Mesodermal cell (in vitro differentiated cells): ENCODE measurements at regions not wholly inside any gene's neighbourhood (a gene's known extent, or its start where the extent isn't known, plus 50 kb on each side); places are given as distances from the start of the nearest gene placed in this dataset.
"Not testable (repeated sequence)": the region's sequence is repeated elsewhere in the genome, so short reads cannot be mapped to it uniquely, and the experiment has no call there.

Experiments
- H3K27ac ChIP-seq: 2 replicates; pipeline ENCODE4 v1.7.0; 2013; ENCODE audit warnings: mild to moderate bottlenecking, low read depth, low read length, moderate library complexity; ENCODE audit not compliant: severe bottlenecking
- H3K36me3 ChIP-seq: 2 replicates; pipeline ENCODE4 v1.7.1; 2013; ENCODE audit warnings: mild to moderate bottlenecking, low read length, moderate library complexity; ENCODE audit not compliant: control insufficient read depth, insufficient read depth
- H3K4me1 ChIP-seq: one replicate; pipeline ENCODE4 v1.7.1; 2013; ENCODE audit warnings: mild to moderate bottlenecking, low read length; ENCODE audit not compliant: insufficient read depth, control insufficient read depth, poor library complexity, severe bottlenecking
- H3K4me3 ChIP-seq: 2 replicates; pipeline ENCODE4 v1.7.0; 2013; ENCODE audit warnings: low read length, control low read depth, mild to moderate bottlenecking; ENCODE audit not compliant: insufficient read depth, poor library complexity, severe bottlenecking; ENCODE audit errors: extremely low read depth
- H3K9me3 ChIP-seq: 2 replicates; pipeline ENCODE4 v1.7.1; 2013; ENCODE audit warnings: mild to moderate bottlenecking, low read length, moderate library complexity; ENCODE audit not compliant: control insufficient read depth
- WGBS, 2 experiments: methylation state at CpG; one replicate each; pipeline ENCODE4 v1.1.5; 2013; ENCODE audit warnings: missing lambda C conversion rate in 2 of 2; ENCODE audit not compliant: insufficient coverage in 2 of 2; 5-methylcytosine and 5-hydroxymethylcytosine counted together

- WGBS, 2 experiments: no CpG with 5 or more reads among the region's 1 CpG
- no peak overlapping the region for H3K27ac ChIP-seq
- H3K9me3 ChIP-seq: peaks cover 18% of the 10 kb centered on the region
- H3K36me3 ChIP-seq: no peaks in the 10 kb centered on the region
- H3K4me1 ChIP-seq: no peaks in the 10 kb centered on the region
- no peak overlapping the region for H3K4me3 ChIP-seq
These were observed 686.7 kb downstream of the NYAP2 start for GRCh38 chr2:226086190-226086589.

- H3K4me3 ChIP-seq, H3K36me3 ChIP-seq, H3K27ac ChIP-seq, H3K4me1 ChIP-seq: not testable (repeated sequence)
- peaks cover 18% of the 10 kb centered on the region for H3K9me3 ChIP-seq
These were observed 685.9 kb downstream of the NYAP2 start for GRCh38 chr2:226085425-226085824.

GRCh38 chr2:226080334-226080733, 680.8 kb downstream of the NYAP2 start:
- H3K27ac ChIP-seq: no peak overlapping the region
- H3K36me3 ChIP-seq: no peaks in the 10 kb centered on the region
- H3K4me1 ChIP-seq: peaks cover 8% of the 10 kb centered on the region
- H3K4me3 ChIP-seq: no peak overlapping the region
- peaks cover 9% of the 10 kb centered on the region for H3K9me3 ChIP-seq

- Histone ChIP-seq H3K36me3 (no peaks in the 10 kb centered on the region), H3K9me3 (peaks cover 7% of the 10 kb centered on the region), H3K4me3 (no peak overlapping the region), H3K27ac (no peak overlapping the region), H3K4me1 (peaks cover 8% of the 10 kb centered on the region)
These were observed 680.2 kb downstream of the NYAP2 start for GRCh38 chr2:226079671-226080181.

- H3K36me3 ChIP-seq: no peaks in the 10 kb centered on the region
- peaks cover 3% of the 10 kb centered on the region for H3K9me3 ChIP-seq
- no peak overlapping the region for H3K4me3 ChIP-seq
- peaks cover 8% of the 10 kb centered on the region for H3K4me1 ChIP-seq
- H3K27ac ChIP-seq: no peak overlapping the region
These were observed 679.7 kb downstream of the NYAP2 start for GRCh38 chr2:226079196-226079595.

- H3K36me3 ChIP-seq: no peaks in the 10 kb centered on the region
- peaks cover 8% of the 10 kb centered on the region for H3K4me1 ChIP-seq
- no peak overlapping the region for H3K4me3 ChIP-seq
- no peaks in the 10 kb centered on the region for H3K9me3 ChIP-seq
- H3K27ac ChIP-seq: no peak overlapping the region
These were observed 679.2 kb downstream of the NYAP2 start for GRCh38 chr2:226078666-226079065.

GRCh38 chr2:226077841-226078240, 678.3 kb downstream of the NYAP2 start:
- no peaks in the 10 kb centered on the region for H3K9me3 ChIP-seq
- H3K27ac ChIP-seq: no peak overlapping the region
- H3K4me1 ChIP-seq: peaks cover 8% of the 10 kb centered on the region
- H3K4me3 ChIP-seq: no peak overlapping the region
- no peaks in the 10 kb centered on the region for H3K36me3 ChIP-seq

GRCh38 chr2:226077031-226077430, 677.5 kb downstream of the NYAP2 start:
- Histone ChIP-seq H3K4me1 (peaks cover 8% of the 10 kb centered on the region), H3K27ac (no peak overlapping the region), H3K36me3 (no peaks in the 10 kb centered on the region), H3K4me3 (no peak overlapping the region), H3K9me3 (no peaks in the 10 kb centered on the region)

- Histone ChIP-seq H3K4me1 (peaks cover 8% of the 10 kb centered on the region), H3K9me3 (no peaks in the 10 kb centered on the region), H3K36me3 (no peaks in the 10 kb centered on the region), H3K27ac (no peak overlapping the region), H3K4me3 (no peak overlapping the region)
- WGBS, 2 experiments: no CpG with 5 or more reads among the region's 1 CpG
These were observed 677.0 kb downstream of the NYAP2 start for GRCh38 chr2:226076529-226076928.

- no peak overlapping the region for H3K4me3 ChIP-seq
- peaks cover 4% of the 10 kb centered on the region for H3K4me1 ChIP-seq
- no peaks in the 10 kb centered on the region for H3K36me3 ChIP-seq
- WGBS, 2 experiments: 88 to 93% methylated on average over 2 to 4 of the region's 5 CpGs
- H3K27ac ChIP-seq: no peak overlapping the region
- no peaks in the 10 kb centered on the region for H3K9me3 ChIP-seq
These were observed 674.9 kb downstream of the NYAP2 start for GRCh38 chr2:226074391-226074790.

- WGBS, 2 experiments: 94 to 100% methylated on average over 2 of the region's 2 CpGs
- Histone ChIP-seq H3K27ac (no peak overlapping the region), H3K4me3 (no peak overlapping the region), H3K4me1 (peaks cover 4% of the 10 kb centered on the region), H3K36me3 (no peaks in the 10 kb centered on the region), H3K9me3 (no peaks in the 10 kb centered on the region)
These were observed 674.1 kb downstream of the NYAP2 start for GRCh38 chr2:226073496-226074160.

- Histone ChIP-seq H3K27ac (no peak overlapping the region), H3K4me1 (no peaks in the 10 kb centered on the region), H3K9me3 (no peaks in the 10 kb centered on the region), H3K4me3 (no peak overlapping the region), H3K36me3 (no peaks in the 10 kb centered on the region)
- WGBS, 2 experiments: 95 to 100% methylated on average over 3 to 4 of the region's 4 CpGs
These were observed 667.4 kb downstream of the NYAP2 start for GRCh38 chr2:226066873-226067272.
